ENCODE measurements at regions not wholly inside any gene's neighbourhood (a gene's known extent, or its start where the extent isn't known, plus 50 kb on each side); places are given as distances from the start of the nearest gene placed in this dataset.

- no peaks in the 10 kb centered on the region for H3K9me3 Mint-ChIP-seq
- ChIA-PET POLR2A (no interaction called here), CTCF (no interaction called here)
- TF ChIP-seq OVOL2 (CRISPR knock-in tag; IDR thresholded peaks at IDR 0.05; ENCODE audit: borderline replicate concordance) (no peak), E2F4 (CRISPR knock-in tag; IDR thresholded peaks at IDR 0.05; ENCODE audit: borderline replicate concordance, low read depth) (no peak), ESRRA (CRISPR knock-in tag; IDR thresholded peaks at IDR 0.05; ENCODE audit: borderline replicate concordance) (no peak), ETV6 (CRISPR knock-in tag; IDR thresholded peaks at IDR 0.05) (no peak), ZNF317 (CRISPR knock-in tag; IDR thresholded peaks at IDR 0.05; ENCODE audit: borderline replicate concordance, low read depth) (no peak), KAT7 (CRISPR knock-in tag; IDR thresholded peaks at IDR 0.05; ENCODE audit: borderline replicate concordance) (no peak), TCF7 (CRISPR knock-in tag; IDR thresholded peaks at IDR 0.05; ENCODE audit: low read depth) (no peak), ZNF138 (CRISPR knock-in tag; conservative IDR thresholded peaks at IDR 0.05) (no peak), CDX4 (CRISPR knock-in tag; IDR thresholded peaks at IDR 0.05; ENCODE audit: borderline replicate concordance) (no peak), ZNF121 (CRISPR knock-in tag; IDR thresholded peaks at IDR 0.05) (no peak), GRHL2 (CRISPR knock-in tag; IDR thresholded peaks at IDR 0.05; ENCODE audit: insufficient replicate concordance, severe bottlenecking) (no peak), ZNF423 (CRISPR knock-in tag; IDR thresholded peaks at IDR 0.05) (no peak), CBFB (CRISPR knock-in tag; IDR thresholded peaks at IDR 0.05; ENCODE audit: low read depth) (no peak), FOXK1 (CRISPR knock-in tag; IDR thresholded peaks at IDR 0.05) (no peak), PREB (CRISPR knock-in tag; IDR thresholded peaks at IDR 0.05; ENCODE audit: borderline replicate concordance) (no peak), PRRX2 (CRISPR knock-in tag; IDR thresholded peaks at IDR 0.05) (no peak), ZNF416 (CRISPR knock-in tag; IDR thresholded peaks at IDR 0.05) (no peak)
- DNase-seq (ENCODE audit: low spot score) (no peak), ATAC-seq (no peak)
- no peaks in the 10 kb centered on the region for H3K4me1 Mint-ChIP-seq
- no peak overlapping the region for H3K4me3 Mint-ChIP-seq
- no peaks in the 10 kb centered on the region; the same call in 1 of the 2 replicates for H3K27me3 Mint-ChIP-seq (ENCODE audit: low read depth)
- H3K27ac Mint-ChIP-seq: no peak overlapping the region
- H3K36me3 Mint-ChIP-seq: no peaks in the 10 kb centered on the region
Observed at GRCh38 chr2:195150819-195151218, 506.2 kb upstream of the SLC39A10 start.

- no peak for ATAC-seq
- Mint-ChIP-seq H3K36me3 (peaks cover 5% of the 10 kb centered on the region), H3K4me3 (no peak overlapping the region), H3K4me1 (no peaks in the 10 kb centered on the region), H3K27me3 (ENCODE audit: low read depth) (no peaks in the 10 kb centered on the region; the same call in 1 of the 2 replicates), H3K9me3 (peaks cover 20% of the 10 kb centered on the region), H3K27ac (no peak overlapping the region; the same call in 1 of the 2 replicates)
- ChIA-PET CTCF (no interaction called here), POLR2A (no interaction called here)
- no peak for TF ChIP-seq CBFB (CRISPR knock-in tag; IDR thresholded peaks at IDR 0.05; ENCODE audit: low read depth)
- TF ChIP-seq HMGA2 (CRISPR knock-in tag; IDR thresholded peaks at IDR 0.05): no peak
- no peak for TF ChIP-seq ZNF416 (CRISPR knock-in tag; IDR thresholded peaks at IDR 0.05)
- no peak for TF ChIP-seq ATF3 (CRISPR knock-in tag; conservative IDR thresholded peaks at IDR 0.05)
- no peak for TF ChIP-seq PREB (CRISPR knock-in tag; IDR thresholded peaks at IDR 0.05; ENCODE audit: borderline replicate concordance)
- TF ChIP-seq ZNF671 (CRISPR knock-in tag; IDR thresholded peaks at IDR 0.05): no peak
- no peak for DNase-seq (ENCODE audit: low spot score)
Observed at GRCh38 chr2:195148004-195148403, 509.0 kb upstream of the SLC39A10 start.

Measured in WTC11 (cell line).